ENCODE measurements at regions not wholly inside any gene's neighbourhood (a gene's known extent, or its start where the extent isn't known, plus 50 kb on each side); places are given as distances from the start of the nearest gene placed in this dataset.
"Not testable (repeated sequence)": the region's sequence is repeated elsewhere in the genome, so short reads cannot be mapped to it uniquely, and the experiment has no call there.

GRCh38 chr3:153752405-153753027 lies 368.7 kb upstream of the ARHGEF26 start:
- DNase-seq, result no peak

GRCh38 chr3:153753035-153753434 lies 368.2 kb upstream of the ARHGEF26 start:
- DNase-seq, result no peak

GRCh38 chr3:153756816-153757215 lies 364.4 kb upstream of the ARHGEF26 start:
- DNase-seq, result no peak

- no peak for DNase-seq
These were observed 363.4 kb upstream of the ARHGEF26 start for GRCh38 chr3:153757839-153758238.

GRCh38 chr3:153760948-153761347 lies 360.2 kb upstream of the ARHGEF26 start:
- no peak for DNase-seq

- no peak for DNase-seq
These were observed 358.6 kb upstream of the ARHGEF26 start for GRCh38 chr3:153762411-153763235.

GRCh38 chr3:153767601-153768560 lies 353.3 kb upstream of the ARHGEF26 start:
- no peak for DNase-seq

- peak; percentile 26 for DNase-seq
These were observed 352.4 kb upstream of the ARHGEF26 start for GRCh38 chr3:153768561-153769469.

- DNase-seq, result no peak
These were observed 338.1 kb upstream of the ARHGEF26 start for GRCh38 chr3:153783106-153783505.

- DNase-seq, result no peak
These were observed 337.3 kb upstream of the ARHGEF26 start for GRCh38 chr3:153783741-153784480.

GRCh38 chr3:153785901-153786300 lies 335.3 kb upstream of the ARHGEF26 start:
- DNase-seq, result no peak

GRCh38 chr3:153789380-153789779 lies 331.8 kb upstream of the ARHGEF26 start:
- no peak for DNase-seq

GRCh38 chr3:153797056-153797455 lies 324.1 kb upstream of the ARHGEF26 start:
- DNase-seq, result not testable (repeated sequence)

- no peak for DNase-seq
These were observed 312.1 kb upstream of the ARHGEF26 start for GRCh38 chr3:153809097-153809496.

GRCh38 chr3:153818338-153818737 lies 302.9 kb upstream of the ARHGEF26 start:
- DNase-seq, result no peak

- no peak for DNase-seq
These were observed 301.2 kb upstream of the ARHGEF26 start for GRCh38 chr3:153820035-153820434.

GRCh38 chr3:153828346-153828745 lies 292.8 kb upstream of the ARHGEF26 start:
- DNase-seq, result not testable (repeated sequence)

- no peak for DNase-seq
These were observed 291.5 kb upstream of the ARHGEF26 start for GRCh38 chr3:153829606-153830170.

- no peak for DNase-seq
These were observed 290.6 kb upstream of the ARHGEF26 start for GRCh38 chr3:153830552-153830951.

GRCh38 chr3:153835540-153835939 lies 285.6 kb upstream of the ARHGEF26 start:
- no peak for DNase-seq

- DNase-seq, result no peak
These were observed 280.7 kb upstream of the ARHGEF26 start for GRCh38 chr3:153840487-153840886.

Measured in right kidney (tissue), 1 donor.